HT1080 (cell line): ENCODE measurements at regions not wholly inside any gene's neighbourhood (a gene's known extent, or its start where the extent isn't known, plus 50 kb on each side); places are given as distances from the start of the nearest gene placed in this dataset.
"Not testable (repeated sequence)": the region's sequence is repeated elsewhere in the genome, so short reads cannot be mapped to it uniquely, and the experiment has no call there.

Experiments
- DNase-seq: peaks from one replicate; pipeline ENCODE4 v3.0.0-alpha.2; 2015; ENCODE audit warnings: low read depth

- DNase-seq = no peak
Observed at GRCh38 chr1:148357037-148357436, 126.1 kb downstream of the PPIAL4G start.

DNA sequence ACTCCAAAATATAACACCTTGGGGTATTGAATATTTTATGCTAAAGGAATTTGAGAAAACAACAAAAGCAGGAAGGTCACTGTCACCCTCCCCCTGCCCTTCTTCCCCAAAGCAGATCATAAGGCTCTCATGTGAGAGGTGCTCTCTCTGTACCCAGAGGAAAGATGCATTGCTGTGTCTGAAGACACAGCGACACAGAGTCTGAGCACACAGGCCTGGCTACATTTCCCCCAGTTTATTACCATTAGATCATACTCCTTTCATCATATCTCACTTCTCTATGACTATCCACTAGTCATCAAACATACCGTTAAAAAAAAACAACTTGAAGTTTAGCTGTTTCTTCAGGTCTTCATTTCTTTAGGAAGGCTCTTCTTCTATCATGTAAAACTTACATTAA, 127.1 kb downstream of the PPIAL4G start:
- no peak for DNase-seq

GRCh38 chr1:148354913-148355308, 128.2 kb downstream of the PPIAL4G start:
- DNase-seq = no peak

DNA sequence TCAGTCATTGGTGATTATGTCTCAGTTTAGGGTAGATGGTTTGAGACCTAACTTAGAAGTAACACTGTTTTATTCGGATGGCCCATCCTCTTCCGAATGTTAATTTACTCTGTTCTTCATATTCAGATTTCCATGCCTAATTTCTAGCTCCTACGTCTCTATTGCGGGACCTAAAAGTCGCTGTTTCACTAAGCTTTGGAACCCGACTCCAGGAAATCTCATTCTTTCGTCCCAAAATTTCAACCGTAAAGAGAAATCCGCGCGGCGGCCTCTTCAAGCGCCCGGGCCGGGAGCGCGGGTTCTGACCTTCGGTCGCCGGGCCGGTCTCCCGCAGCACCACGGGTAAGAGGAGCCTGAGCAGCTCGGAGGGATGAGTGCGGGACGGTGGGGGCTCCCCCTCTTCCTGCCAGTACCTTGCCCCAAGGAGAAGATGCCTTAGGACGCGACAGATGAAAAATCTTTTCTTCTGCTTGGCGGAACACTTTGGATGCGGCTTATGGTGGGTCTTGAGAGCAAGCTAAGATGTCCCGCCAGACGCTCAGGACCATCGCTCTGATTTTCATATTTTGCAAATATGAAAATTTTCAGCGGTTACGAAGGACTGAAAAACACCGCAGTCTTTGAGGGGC, 128.7 kb downstream of the PPIAL4G start:
- DNase-seq = no peak

DNA sequence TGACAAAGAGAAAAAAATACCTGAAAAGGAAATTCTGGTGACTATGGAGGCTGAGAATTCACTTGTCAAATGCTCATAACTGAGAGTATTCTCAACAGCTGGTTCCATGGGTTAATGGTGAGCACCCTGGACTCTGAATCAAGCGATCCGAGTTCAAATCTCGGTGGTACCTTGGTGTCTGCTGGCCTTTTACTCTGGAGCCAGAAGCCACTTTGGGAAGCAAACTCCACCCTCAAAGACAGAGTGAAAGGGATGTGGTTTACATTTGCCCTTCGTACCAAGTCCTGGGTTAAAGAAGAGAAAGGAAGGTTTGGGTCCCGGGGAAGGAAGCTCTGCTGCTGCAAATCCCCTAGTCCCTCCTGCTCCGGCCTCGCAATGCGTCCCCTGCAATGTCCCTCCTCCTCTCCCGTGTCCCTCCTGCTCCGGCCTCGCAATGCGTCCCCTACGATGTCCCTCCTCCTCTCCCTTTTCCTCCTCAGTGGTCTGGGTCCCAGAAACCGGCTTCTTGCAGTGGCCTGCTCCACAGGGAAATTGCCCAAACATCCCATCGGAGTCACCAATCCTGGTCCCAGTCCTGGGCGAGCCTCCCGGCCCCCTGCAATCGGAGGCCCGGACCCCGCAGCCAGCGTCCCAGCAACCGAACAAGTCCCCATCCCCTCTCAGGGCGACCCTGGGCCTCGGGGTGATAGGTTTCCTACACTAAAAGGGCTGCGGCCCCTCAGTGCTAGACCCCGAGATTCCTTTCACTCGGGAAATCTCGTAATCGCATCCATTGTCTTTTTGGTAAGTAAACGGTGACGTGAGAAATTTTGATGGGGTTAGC, 129.4 kb downstream of the PPIAL4G start:
- peak; percentile 96 for DNase-seq

DNA sequence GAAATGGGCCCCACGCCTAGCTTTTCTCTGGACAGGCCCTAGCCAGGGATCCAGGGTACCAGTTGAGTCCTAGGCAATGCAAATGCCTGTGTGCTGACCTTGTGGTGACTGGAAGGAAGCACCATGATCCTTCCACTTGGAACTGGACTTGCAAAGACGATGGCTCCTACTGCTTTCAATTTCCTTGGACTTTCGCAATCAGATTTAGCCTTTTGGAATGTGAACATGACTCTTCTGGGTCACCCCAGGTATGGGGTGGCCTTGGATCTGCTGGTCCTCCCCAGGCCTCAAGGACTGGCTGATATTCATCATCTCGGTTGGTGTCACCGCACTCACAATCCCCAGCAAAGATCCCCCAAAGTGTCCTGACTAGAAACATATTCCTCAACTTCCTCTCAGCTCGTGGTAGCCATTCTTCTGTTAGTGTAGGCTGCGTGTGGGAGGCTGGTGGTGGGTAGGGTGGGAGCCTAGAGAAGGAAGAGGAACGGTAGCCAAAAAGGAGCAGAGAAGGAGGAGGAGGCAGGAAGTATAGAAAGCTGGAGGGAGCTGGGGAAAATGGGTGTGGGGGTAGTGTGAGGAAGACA, 130.5 kb downstream of the PPIAL4G start:
- DNase-seq = no peak

- no peak for DNase-seq
Observed at GRCh38 chr1:148347781-148348180, 135.3 kb downstream of the PPIAL4G start.

- DNase-seq = peak; percentile 37
Observed at GRCh38 chr1:148345659-148346151, 137.4 kb downstream of the PPIAL4G start.

DNA sequence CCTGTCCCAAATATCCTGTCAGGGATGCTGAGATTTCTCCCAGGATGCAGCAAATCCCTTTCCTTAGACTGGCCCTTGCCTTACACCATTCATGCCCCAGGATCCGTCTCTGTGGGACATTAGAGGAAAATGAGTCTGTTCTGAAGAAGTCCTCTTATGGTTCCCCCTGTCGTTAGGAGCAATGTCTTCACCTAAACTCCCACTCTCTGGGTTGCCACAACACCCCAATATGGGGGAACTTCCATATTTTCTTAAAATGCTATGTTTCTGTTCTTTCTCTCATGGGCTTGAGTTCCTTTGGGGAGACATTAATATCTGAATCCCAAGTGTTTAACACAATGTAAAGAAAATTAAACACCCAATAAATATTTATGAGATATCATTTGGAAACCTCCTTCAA, 138.5 kb downstream of the PPIAL4G start:
- DNase-seq = not testable (repeated sequence)

DNA sequence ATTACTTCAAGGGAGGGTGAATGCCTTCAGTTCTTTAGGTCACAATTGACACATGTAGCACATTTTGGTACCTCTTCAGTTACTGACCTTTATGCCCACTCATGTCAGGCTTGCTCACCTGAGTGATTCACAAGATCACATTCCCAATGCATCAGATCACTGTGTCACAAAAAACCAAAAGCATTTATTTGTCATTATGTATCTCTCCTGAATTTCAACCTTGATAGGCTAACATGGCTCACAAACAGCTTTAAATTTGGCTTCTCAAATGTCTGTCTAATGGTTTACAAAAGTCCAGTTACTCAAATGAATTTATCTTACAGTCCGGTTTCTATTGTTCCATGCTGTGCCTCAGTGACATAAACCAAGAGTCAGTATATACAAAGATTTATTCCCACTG, 141.4 kb downstream of the PPIAL4G start:
- not testable (repeated sequence) for DNase-seq

DNA sequence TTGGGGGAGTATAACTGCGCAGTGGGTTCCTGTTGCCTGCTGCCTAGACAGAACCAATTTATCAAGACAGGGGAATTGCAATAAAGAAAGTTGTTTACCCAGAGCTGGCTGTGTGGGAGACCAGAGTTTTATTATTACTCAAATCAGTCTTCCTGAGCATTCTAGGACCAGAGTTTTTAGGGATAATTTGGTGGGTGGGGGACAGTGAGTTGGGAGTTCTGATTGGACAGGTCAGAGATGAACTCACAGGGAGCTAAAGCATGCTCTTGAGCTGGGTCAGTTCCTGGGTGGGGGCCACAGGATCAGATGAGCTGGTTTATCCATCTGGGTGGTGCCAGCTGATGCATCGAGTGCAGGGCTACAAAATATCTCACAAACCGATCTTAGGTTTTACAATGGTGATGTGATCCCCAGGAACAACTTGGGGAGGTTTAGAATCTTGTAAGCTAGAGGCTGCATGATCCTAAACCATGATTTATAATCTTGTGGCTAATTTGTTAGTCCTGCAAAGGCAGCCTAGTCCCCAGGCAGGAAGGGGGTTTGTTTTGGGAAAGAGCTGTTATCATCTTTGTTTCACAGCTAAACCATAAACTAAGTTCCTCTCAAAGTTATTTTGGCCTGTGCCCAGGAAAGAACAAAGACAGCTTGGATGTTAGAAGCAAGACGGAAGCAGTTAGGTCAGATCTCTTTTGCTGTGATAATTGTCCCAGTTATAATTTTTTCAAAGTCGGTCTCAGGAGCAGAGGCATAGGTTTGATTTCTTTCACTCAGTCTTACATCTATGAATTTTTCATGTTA, 146.8 kb downstream of the PPIAL4G start:
- DNase-seq = peak; percentile 23

DNA sequence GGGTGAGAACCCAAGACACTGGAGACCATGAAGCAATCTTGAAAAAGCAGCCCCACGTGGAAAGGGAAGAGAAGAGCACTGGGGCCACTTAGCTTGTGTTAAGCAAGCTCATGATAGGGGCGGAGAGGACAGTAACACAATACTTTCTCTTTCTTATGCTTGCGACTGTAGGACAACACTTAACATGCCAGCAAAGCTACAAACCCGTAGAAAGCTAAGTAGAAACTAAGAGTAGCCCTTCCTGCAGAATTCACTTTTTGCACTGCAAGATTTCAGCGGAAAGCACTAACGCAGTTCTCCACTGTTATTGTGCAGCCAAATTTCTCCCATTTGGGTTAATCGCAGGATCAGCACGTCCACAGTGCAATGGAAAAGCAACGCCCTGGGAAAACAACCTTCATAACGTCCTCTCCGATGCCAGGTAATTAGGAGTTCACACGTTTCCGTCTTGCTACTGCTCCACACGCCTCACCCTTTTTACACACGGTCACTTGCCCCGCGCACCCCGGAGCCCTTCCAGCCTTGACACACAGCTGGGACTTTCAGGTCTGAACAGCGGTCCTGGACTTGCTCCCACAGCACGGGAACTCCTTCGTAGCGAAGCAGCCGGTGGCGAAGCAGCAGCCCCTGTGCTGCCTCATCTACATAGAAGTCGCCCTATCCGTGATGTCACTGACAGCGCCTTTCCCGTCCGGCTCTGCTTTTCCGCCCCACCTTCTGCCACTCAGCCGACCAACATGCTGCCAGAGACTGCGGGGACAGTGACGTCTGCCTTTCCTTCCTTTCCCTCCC, 148.6 kb downstream of the PPIAL4G start:
- peak; percentile 96 for DNase-seq

- no peak for DNase-seq
Observed at GRCh38 chr1:148333875-148334338, 149.2 kb downstream of the PPIAL4G start.

GRCh38 chr1:148328884-148329283, 154.2 kb downstream of the PPIAL4G start:
- no peak for DNase-seq

- not testable (repeated sequence) for DNase-seq
Observed at GRCh38 chr1:148325031-148325430, 158.1 kb downstream of the PPIAL4G start.

GRCh38 chr1:148324465-148324864, 158.6 kb downstream of the PPIAL4G start:
- not testable (repeated sequence) for DNase-seq

DNA sequence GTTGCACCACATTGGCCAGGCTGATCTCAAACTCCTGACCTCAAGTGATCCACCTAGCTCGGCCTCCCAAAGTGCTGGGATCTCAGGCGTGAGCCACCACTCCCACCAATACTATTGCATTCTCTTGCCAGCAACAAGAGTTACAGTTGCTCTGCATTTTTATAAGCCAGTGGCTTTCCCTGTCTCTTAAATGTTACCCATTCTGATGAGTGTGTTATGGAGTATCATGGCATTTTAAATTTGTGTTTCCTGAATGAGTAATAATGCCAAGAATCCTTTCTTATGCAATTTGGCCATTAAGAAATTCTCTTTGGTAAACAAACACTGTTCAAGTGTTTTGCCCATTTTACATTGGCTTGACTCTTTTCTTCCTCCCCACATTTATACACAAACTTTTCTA, 163.0 kb downstream of the PPIAL4G start:
- DNase-seq = not testable (repeated sequence)

DNA sequence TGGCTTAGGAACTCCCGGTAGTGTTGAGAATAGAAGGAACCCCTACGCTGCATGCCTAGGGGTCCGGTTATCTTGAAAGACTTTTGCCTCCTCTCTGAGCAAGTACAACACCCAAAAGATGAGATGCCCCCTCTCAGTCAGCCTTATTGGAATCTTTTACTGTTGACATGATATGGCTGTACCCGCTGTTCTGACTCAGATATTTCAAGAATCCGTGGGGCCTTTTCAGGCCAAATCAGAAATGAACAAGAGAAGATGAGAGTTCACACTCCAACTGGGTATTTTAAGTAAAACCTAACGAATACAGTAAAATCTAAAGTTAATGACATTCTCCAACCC, 164.2 kb downstream of the PPIAL4G start:
- no peak for DNase-seq

- DNase-seq = no peak
Observed at GRCh38 chr1:148318123-148318903, 164.8 kb downstream of the PPIAL4G start.
